ENCODE measurements at regions not wholly inside any gene's neighbourhood (a gene's known extent, or its start where the extent isn't known, plus 50 kb on each side); places are given as distances from the start of the nearest gene placed in this dataset.

DNA sequence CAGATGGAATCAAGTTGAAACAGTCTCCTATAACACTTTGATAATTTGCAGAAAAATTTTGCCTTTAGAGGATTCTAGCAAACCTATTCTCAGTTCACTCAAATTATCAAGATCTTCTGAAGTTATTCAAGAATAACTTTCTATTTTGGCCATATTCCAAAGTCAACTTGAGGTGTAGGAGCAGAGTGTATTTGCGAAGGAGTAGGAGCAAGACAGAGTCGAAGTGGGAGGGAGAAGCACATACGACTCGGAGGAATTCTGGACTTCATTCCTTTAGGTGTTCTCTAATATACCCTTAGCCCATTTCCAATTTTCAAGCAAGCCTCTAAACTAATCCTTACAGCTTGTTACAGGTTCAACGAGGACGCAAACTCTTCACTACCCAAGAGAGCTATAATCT lies 252.9 kb downstream of the GPM6A start:
- Histone ChIP-seq H3K4me3 (ENCODE audit: low read length, poor library complexity, severe bottlenecking) (no peak overlapping the region), H2AFZ (ENCODE audit: low read length) (no peak overlapping the region)

DNA sequence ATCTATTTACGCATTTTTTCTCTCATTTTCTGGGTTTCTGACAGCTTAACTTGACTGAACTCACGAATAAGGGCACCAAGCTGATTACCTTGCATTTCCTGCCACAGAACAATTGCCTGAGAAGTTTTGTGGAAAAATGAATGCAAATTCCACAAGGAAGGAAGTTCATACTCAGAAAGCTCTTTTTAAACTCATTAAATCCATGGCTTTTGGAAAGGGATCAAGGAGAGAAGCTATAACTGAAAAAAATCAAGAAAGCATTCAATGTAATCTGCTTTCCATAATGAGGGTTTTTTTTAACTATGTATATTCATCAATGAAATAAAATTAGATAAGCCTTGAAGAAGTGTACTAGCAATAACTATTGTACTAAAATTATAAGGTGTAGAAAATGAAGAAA lies 252.5 kb downstream of the GPM6A start:
- no peak overlapping the region for H3K9ac ChIP-seq (ENCODE audit: low read depth, low read length, poor library complexity, severe bottlenecking)
- no peaks in the 10 kb centered on the region for H3K27me3 ChIP-seq (ENCODE audit: insufficient read depth, low read length, poor library complexity, severe bottlenecking)
- no peaks in the 10 kb centered on the region for H3K9me3 ChIP-seq (ENCODE audit: insufficient read depth, low read depth, low read length)
- no peaks in the 10 kb centered on the region for H3K9me2 ChIP-seq (replicated peaks; ENCODE audit: low read depth, low read length)
- H2AFZ ChIP-seq (ENCODE audit: low read length), result no peak overlapping the region
- TF ChIP-seq, protein P1, sequence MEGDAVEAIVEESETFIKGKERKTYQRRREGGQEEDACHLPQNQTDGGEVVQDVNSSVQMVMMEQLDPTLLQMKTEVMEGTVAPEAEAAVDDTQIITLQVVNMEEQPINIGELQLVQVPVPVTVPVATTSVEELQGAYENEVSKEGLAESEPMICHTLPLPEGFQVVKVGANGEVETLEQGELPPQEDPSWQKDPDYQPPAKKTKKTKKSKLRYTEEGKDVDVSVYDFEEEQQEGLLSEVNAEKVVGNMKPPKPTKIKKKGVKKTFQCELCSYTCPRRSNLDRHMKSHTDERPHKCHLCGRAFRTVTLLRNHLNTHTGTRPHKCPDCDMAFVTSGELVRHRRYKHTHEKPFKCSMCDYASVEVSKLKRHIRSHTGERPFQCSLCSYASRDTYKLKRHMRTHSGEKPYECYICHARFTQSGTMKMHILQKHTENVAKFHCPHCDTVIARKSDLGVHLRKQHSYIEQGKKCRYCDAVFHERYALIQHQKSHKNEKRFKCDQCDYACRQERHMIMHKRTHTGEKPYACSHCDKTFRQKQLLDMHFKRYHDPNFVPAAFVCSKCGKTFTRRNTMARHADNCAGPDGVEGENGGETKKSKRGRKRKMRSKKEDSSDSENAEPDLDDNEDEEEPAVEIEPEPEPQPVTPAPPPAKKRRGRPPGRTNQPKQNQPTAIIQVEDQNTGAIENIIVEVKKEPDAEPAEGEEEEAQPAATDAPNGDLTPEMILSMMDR (conservative IDR thresholded peaks at IDR 0.05; ENCODE audit: low read length), result no peak
- TF ChIP-seq EZH2phosphoT487 (IDR thresholded peaks at IDR 0.05; ENCODE audit: borderline replicate concordance), result no peak
- no peak overlapping the region for H3K4me2 ChIP-seq (ENCODE audit: low read depth, low read length, poor library complexity, severe bottlenecking)
- H3K79me2 ChIP-seq (ENCODE audit: insufficient read depth, low read length), result no peaks in the 10 kb centered on the region
- no peak overlapping the region for H3K4me3 ChIP-seq (ENCODE audit: low read length, poor library complexity, severe bottlenecking)
- no peaks in the 10 kb centered on the region for H3F3A ChIP-seq (ENCODE audit: low read depth)
- no peaks in the 10 kb centered on the region for H4K20me1 ChIP-seq (ENCODE audit: insufficient read depth, low read length, poor library complexity, severe bottlenecking)
- H3K36me3 ChIP-seq (ENCODE audit: insufficient read depth, low read length), result no peaks in the 10 kb centered on the region
- no peaks in the 10 kb centered on the region for H3K4me1 ChIP-seq (ENCODE audit: insufficient read depth, low read length, poor library complexity, severe bottlenecking)

More for the DNA sequence above, 252.9 kb downstream of the GPM6A start:
- H3K27me3 ChIP-seq (ENCODE audit: insufficient read depth, low read length, poor library complexity, severe bottlenecking), result no peaks in the 10 kb centered on the region
- no peak overlapping the region for H3K4me2 ChIP-seq (ENCODE audit: low read depth, low read length, poor library complexity, severe bottlenecking)
- H3K9me3 ChIP-seq (ENCODE audit: insufficient read depth, low read depth, low read length), result no peaks in the 10 kb centered on the region
- no peaks in the 10 kb centered on the region for H3K36me3 ChIP-seq (ENCODE audit: insufficient read depth, low read length)
- no peak overlapping the region for H3K9ac ChIP-seq (ENCODE audit: low read depth, low read length, poor library complexity, severe bottlenecking)
- no peak for TF ChIP-seq EZH2phosphoT487 (IDR thresholded peaks at IDR 0.05; ENCODE audit: borderline replicate concordance)
- TF ChIP-seq, protein P1 (conservative IDR thresholded peaks at IDR 0.05; ENCODE audit: low read length), result no peak
- H3F3A ChIP-seq (ENCODE audit: low read depth), result no peaks in the 10 kb centered on the region
- H3K4me1 ChIP-seq (ENCODE audit: insufficient read depth, low read length, poor library complexity, severe bottlenecking), result no peaks in the 10 kb centered on the region
- no peaks in the 10 kb centered on the region for H4K20me1 ChIP-seq (ENCODE audit: insufficient read depth, low read length, poor library complexity, severe bottlenecking)
- H3K79me2 ChIP-seq (ENCODE audit: insufficient read depth, low read length), result no peaks in the 10 kb centered on the region
- no peaks in the 10 kb centered on the region for H3K9me2 ChIP-seq (replicated peaks; ENCODE audit: low read depth, low read length)

DNA sequence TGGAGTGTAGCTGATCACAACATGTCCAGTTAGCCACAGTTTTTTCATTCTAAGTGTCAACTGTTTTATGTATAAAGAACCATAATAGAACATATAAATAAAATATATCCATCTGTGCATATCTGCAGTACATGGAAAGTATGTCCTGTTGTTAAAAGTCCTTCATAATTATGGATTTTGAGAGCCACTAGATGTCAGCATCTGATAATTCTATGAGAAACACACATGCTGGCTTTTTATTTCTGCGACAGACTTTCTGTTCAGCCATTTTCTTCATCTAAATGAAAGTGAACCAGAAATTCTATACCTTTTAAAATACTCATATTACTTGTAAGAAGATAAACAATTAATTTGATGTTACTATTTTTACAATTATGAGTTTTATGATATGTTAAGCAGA lies 251.5 kb downstream of the GPM6A start:
- Histone ChIP-seq H2AFZ (ENCODE audit: low read length) (peak overlapping the region; percentile 54; the same call in 1 of the 2 replicates), H3K9me2 (replicated peaks; ENCODE audit: low read depth, low read length) (no peaks in the 10 kb centered on the region), H3K27me3 (ENCODE audit: insufficient read depth, low read length, poor library complexity, severe bottlenecking) (no peaks in the 10 kb centered on the region), H3K9me3 (ENCODE audit: insufficient read depth, low read depth, low read length) (no peaks in the 10 kb centered on the region), H3K9ac (ENCODE audit: low read depth, low read length, poor library complexity, severe bottlenecking) (no peak overlapping the region), H3K36me3 (ENCODE audit: insufficient read depth, low read length) (no peaks in the 10 kb centered on the region), H3F3A (ENCODE audit: low read depth) (no peaks in the 10 kb centered on the region), H4K20me1 (ENCODE audit: insufficient read depth, low read length, poor library complexity, severe bottlenecking) (no peaks in the 10 kb centered on the region), H3K4me3 (ENCODE audit: low read length, poor library complexity, severe bottlenecking) (no peak overlapping the region), H3K79me2 (ENCODE audit: insufficient read depth, low read length) (no peaks in the 10 kb centered on the region), H3K4me1 (ENCODE audit: insufficient read depth, low read length, poor library complexity, severe bottlenecking) (no peaks in the 10 kb centered on the region), H3K4me2 (ENCODE audit: low read depth, low read length, poor library complexity, severe bottlenecking) (no peak overlapping the region)
- TF ChIP-seq EZH2phosphoT487 (IDR thresholded peaks at IDR 0.05; ENCODE audit: borderline replicate concordance), result no peak
- TF ChIP-seq, protein P1 (conservative IDR thresholded peaks at IDR 0.05; ENCODE audit: low read length), result peak; percentile 53
